Skeletal muscle satellite cell (primary cell): ENCODE measurements at regions not wholly inside any gene's neighbourhood (a gene's known extent, or its start where the extent isn't known, plus 50 kb on each side); places are given as distances from the start of the nearest gene placed in this dataset.

Experiments
- H3K27me3 ChIP-seq: 2 replicates; pipeline ENCODE4 v1.7.0; 2013; ENCODE audit warnings: low read length; ENCODE audit not compliant: control insufficient read depth, insufficient read depth
- H3K36me3 ChIP-seq: 2 replicates; pipeline ENCODE4 v1.7.0; 2013; ENCODE audit warnings: mild to moderate bottlenecking, control low read depth, low read length; ENCODE audit not compliant: insufficient read depth
- H3K4me1 ChIP-seq: 2 replicates; pipeline ENCODE4 v1.7.0; 2013; ENCODE audit warnings: low read length; ENCODE audit not compliant: control insufficient read depth, insufficient read depth
- H3K4me2 ChIP-seq: 2 replicates; pipeline ENCODE4 v1.7.0; 2013; ENCODE audit warnings: mild to moderate bottlenecking, low read length
- H3K4me3 ChIP-seq: 2 replicates; pipeline ENCODE4 v1.7.0; 2013; ENCODE audit warnings: low read length
- H3K9ac ChIP-seq: 2 replicates; pipeline ENCODE4 v1.7.0; 2013; ENCODE audit warnings: mild to moderate bottlenecking, low read depth, low read length, moderate library complexity
- H3K9me3 ChIP-seq: replicated peaks from 2 replicates; pipeline ENCODE4 v1.7.0; 2013; ENCODE audit warnings: mild to moderate bottlenecking, control low read depth, low read length

- no peak overlapping the region for H3K9ac ChIP-seq
- no peaks in the 10 kb centered on the region for H3K27me3 ChIP-seq
- H3K36me3 ChIP-seq, result no peaks in the 10 kb centered on the region
- H3K4me1 ChIP-seq, result no peaks in the 10 kb centered on the region
- no peak overlapping the region for H3K4me3 ChIP-seq
- no peak overlapping the region for H3K4me2 ChIP-seq
- no peaks in the 10 kb centered on the region for H3K9me3 ChIP-seq
Measured at GRCh38 chr5:30121043-30121442, 1072.4 kb upstream of the CDH6 start.

GRCh38 chr5:30117135-30117534 is 1076.4 kb upstream of the CDH6 start:
- no peaks in the 10 kb centered on the region for H3K4me1 ChIP-seq
- H3K27me3 ChIP-seq, result no peaks in the 10 kb centered on the region
- no peaks in the 10 kb centered on the region for H3K9me3 ChIP-seq
- no peak overlapping the region for H3K4me2 ChIP-seq
- H3K9ac ChIP-seq, result no peak overlapping the region
- no peaks in the 10 kb centered on the region for H3K36me3 ChIP-seq
- no peak overlapping the region for H3K4me3 ChIP-seq

- Histone ChIP-seq H3K36me3 (no peaks in the 10 kb centered on the region), H3K4me3 (no peak overlapping the region), H3K4me2 (no peak overlapping the region), H3K9me3 (no peaks in the 10 kb centered on the region), H3K27me3 (no peaks in the 10 kb centered on the region), H3K4me1 (no peaks in the 10 kb centered on the region), H3K9ac (no peak overlapping the region)
Measured at GRCh38 chr5:30113542-30113941, 1079.9 kb upstream of the CDH6 start.

- Histone ChIP-seq H3K9me3 (peaks cover 2% of the 10 kb centered on the region), H3K9ac (no peak overlapping the region), H3K27me3 (no peaks in the 10 kb centered on the region), H3K4me1 (no peaks in the 10 kb centered on the region), H3K4me3 (no peak overlapping the region), H3K36me3 (no peaks in the 10 kb centered on the region), H3K4me2 (no peak overlapping the region)
Measured at GRCh38 chr5:30112867-30113266, 1080.6 kb upstream of the CDH6 start.

- H3K4me2 ChIP-seq, result no peak overlapping the region
- peaks cover 2% of the 10 kb centered on the region for H3K9me3 ChIP-seq
- H3K4me1 ChIP-seq, result no peaks in the 10 kb centered on the region
- no peaks in the 10 kb centered on the region for H3K36me3 ChIP-seq
- H3K4me3 ChIP-seq, result no peak overlapping the region
- no peak overlapping the region for H3K9ac ChIP-seq
- no peaks in the 10 kb centered on the region for H3K27me3 ChIP-seq
Measured at GRCh38 chr5:30108051-30108450, 1085.4 kb upstream of the CDH6 start.

GRCh38 chr5:30106596-30106995 is 1086.9 kb upstream of the CDH6 start:
- Histone ChIP-seq H3K4me1 (no peaks in the 10 kb centered on the region), H3K9me3 (peaks cover 2% of the 10 kb centered on the region), H3K4me3 (no peak overlapping the region), H3K36me3 (no peaks in the 10 kb centered on the region), H3K4me2 (no peak overlapping the region), H3K9ac (no peak overlapping the region), H3K27me3 (no peaks in the 10 kb centered on the region)

GRCh38 chr5:30104872-30105596 is 1088.5 kb upstream of the CDH6 start:
- no peak overlapping the region for H3K4me3 ChIP-seq
- no peak overlapping the region for H3K9ac ChIP-seq
- H3K27me3 ChIP-seq, result no peaks in the 10 kb centered on the region
- no peaks in the 10 kb centered on the region for H3K4me1 ChIP-seq
- H3K4me2 ChIP-seq, result no peak overlapping the region
- H3K9me3 ChIP-seq, result peaks cover 2% of the 10 kb centered on the region
- no peaks in the 10 kb centered on the region for H3K36me3 ChIP-seq

GRCh38 chr5:30103452-30104202 is 1089.9 kb upstream of the CDH6 start:
- Histone ChIP-seq H3K9ac (no peak overlapping the region), H3K27me3 (no peaks in the 10 kb centered on the region), H3K36me3 (no peaks in the 10 kb centered on the region), H3K9me3 (peaks cover 2% of the 10 kb centered on the region), H3K4me2 (no peak overlapping the region), H3K4me1 (no peaks in the 10 kb centered on the region), H3K4me3 (no peak overlapping the region)

- Histone ChIP-seq H3K9me3 (no peaks in the 10 kb centered on the region), H3K9ac (no peak overlapping the region), H3K27me3 (no peaks in the 10 kb centered on the region), H3K4me3 (no peak overlapping the region), H3K4me2 (no peak overlapping the region), H3K4me1 (no peaks in the 10 kb centered on the region), H3K36me3 (no peaks in the 10 kb centered on the region)
Measured at GRCh38 chr5:30103052-30103451, 1090.4 kb upstream of the CDH6 start.

- Histone ChIP-seq H3K9me3 (no peaks in the 10 kb centered on the region), H3K36me3 (no peaks in the 10 kb centered on the region), H3K27me3 (no peaks in the 10 kb centered on the region), H3K4me3 (no peak overlapping the region), H3K9ac (no peak overlapping the region), H3K4me2 (no peak overlapping the region), H3K4me1 (no peaks in the 10 kb centered on the region)
Measured at GRCh38 chr5:30102185-30102584, 1091.3 kb upstream of the CDH6 start.

- H3K4me2 ChIP-seq, result no peak overlapping the region
- H3K4me3 ChIP-seq, result no peak overlapping the region
- no peaks in the 10 kb centered on the region for H3K36me3 ChIP-seq
- H3K9me3 ChIP-seq, result no peaks in the 10 kb centered on the region
- no peaks in the 10 kb centered on the region for H3K27me3 ChIP-seq
- no peak overlapping the region for H3K9ac ChIP-seq
- H3K4me1 ChIP-seq, result no peaks in the 10 kb centered on the region
Measured at GRCh38 chr5:30100929-30101328, 1092.6 kb upstream of the CDH6 start.
